CD4-positive, alpha-beta T cell (primary cell): ENCODE measurements at regions not wholly inside any gene's neighbourhood (a gene's known extent, or its start where the extent isn't known, plus 50 kb on each side); places are given as distances from the start of the nearest gene placed in this dataset.

Experiments
- ATAC-seq: fragments of 200-7000 bp; cut with Tn5 transposase; one replicate; pipeline ENCODE4 v1.10.0; 2022; ENCODE audit warnings: mild to moderate bottlenecking; ENCODE audit not compliant: poor library complexity
- CTCF ChIA-PET: fragments of 350-600 bp; sonication (Branson Sonifier 250); formaldehyde crosslinking; loops from one replicate; lab custom pipeline; 2021; ENCODE audit warnings: antibody characterized with exemption, inconsistent platforms; lab: Charles Lee
- POLR2A ChIA-PET: fragments of 350-600 bp; sonication (Branson Sonifier 250); formaldehyde crosslinking; loops from one replicate; lab custom pipeline; 2021; ENCODE audit warnings: antibody characterized with exemption, inconsistent platforms; lab: Charles Lee
- DNase-seq, 14 experiments: peaks; one replicate each; pipeline ENCODE4 v3.0.0-alpha.2; 2013 to 2020; ENCODE audit warnings: mixed read lengths in 2 of 14
- H3K27ac ChIP-seq, 2 donors: one replicate each; pipeline versions ENCODE4 v1.5.1 to v1.7.0; 2013; ENCODE audit warnings: low read length in 2 of 2, low read depth in 1 of 2, mild to moderate bottlenecking in 1 of 2
- H3K27me3 ChIP-seq, 2 experiments: 1 replicate in 1 of 2; 2 replicates in 1 of 2; pipeline versions ENCODE4 v1.6.1 to v1.7.0; 2013; ENCODE audit warnings: low read length in 2 of 2, control low read depth in 1 of 2, mild to moderate bottlenecking in 1 of 2, moderate library complexity in 1 of 2; ENCODE audit not compliant: insufficient read depth in 2 of 2, control insufficient read depth in 1 of 2
- H3K36me3 ChIP-seq: one replicate; pipeline ENCODE4 v1.6.1; 2013; ENCODE audit warnings: low read length, control low read depth; ENCODE audit not compliant: insufficient read depth
- H3K4me1 ChIP-seq: one replicate; pipeline ENCODE4 v1.6.1; 2013; ENCODE audit warnings: low read length, control low read depth; ENCODE audit not compliant: insufficient read depth
- H3K4me3 ChIP-seq: one replicate; pipeline ENCODE4 v1.5.1; 2013; ENCODE audit warnings: mild to moderate bottlenecking, low read length, moderate library complexity
- H3K9me3 ChIP-seq, 2 experiments: 1 replicate in 1 of 2; 2 replicates in 1 of 2; pipeline versions ENCODE4 v1.6.1 to v1.7.0; 2013; ENCODE audit warnings: low read length in 2 of 2, mild to moderate bottlenecking in 2 of 2, control low read depth in 1 of 2, moderate library complexity in 1 of 2; ENCODE audit not compliant: control insufficient read depth in 1 of 2, insufficient read depth in 1 of 2
- H3K27ac Mint-ChIP-seq: one replicate; pipeline ENCODE4 v1.8.0; 2020; ENCODE audit warnings: mixed read lengths
- H3K27me3 Mint-ChIP-seq: one replicate; pipeline ENCODE4 v1.8.0; 2021; ENCODE audit warnings: mixed read lengths
- H3K36me3 Mint-ChIP-seq: one replicate; pipeline ENCODE4 v1.8.0; 2021; ENCODE audit warnings: low read depth, mixed read lengths
- H3K4me1 Mint-ChIP-seq: one replicate; pipeline ENCODE4 v1.8.0; 2021; ENCODE audit warnings: low read depth, mixed read lengths
- H3K4me3 Mint-ChIP-seq: one replicate; pipeline ENCODE4 v1.8.0; 2020; ENCODE audit warnings: mild to moderate bottlenecking, mixed read lengths
- H3K9me3 Mint-ChIP-seq: one replicate; pipeline ENCODE4 v1.8.0; 2020; ENCODE audit warnings: mixed read lengths
- intact Hi-C, 2 experiments: fragments of 100-400 bp; cut with DNase I in 1 of 2; cut with micrococcal nuclease in 1 of 2; formaldehyde crosslinking; loops; one replicate each; pipeline versions ENCODE4 v1.15.1 to v1.9.0; 2023 to 2025; cut with DNase I, micrococcal nuclease
- TF ChIP-seq, protein P1 (sequence below): fragments of 200-600 bp; IDR thresholded peaks from one replicate; pipeline ENCODE4 v1.8.0; 2022; ENCODE audit warnings: antibody characterized with exemption, mild to moderate bottlenecking

DNA sequence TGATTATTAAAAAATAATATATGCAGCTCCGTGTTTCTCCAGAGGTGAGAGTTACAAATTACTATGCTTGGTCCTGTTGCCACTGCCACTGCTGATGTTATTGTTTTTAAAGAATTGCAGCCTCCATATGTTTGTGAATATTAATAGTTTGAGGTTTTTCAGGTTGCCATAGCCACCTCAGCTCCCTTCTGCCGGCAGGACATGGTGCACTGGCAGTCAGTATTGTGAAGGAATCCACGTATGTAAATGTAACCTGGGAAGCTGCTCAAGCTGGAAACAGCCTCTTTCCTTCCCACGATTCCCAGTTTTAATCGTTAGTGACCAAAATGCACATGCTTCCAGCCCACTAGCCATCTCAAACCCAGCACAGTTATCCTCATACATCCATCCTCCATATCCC lies 184.4 kb upstream of the CCNG1 start:
- ChIA-PET CTCF (no interaction called here), POLR2A (no interaction called here)
- Mint-ChIP-seq H3K27me3 (no peaks in the 10 kb centered on the region), H3K27ac (no peak overlapping the region), H3K4me1 (no peaks in the 10 kb centered on the region), H3K36me3 (no peaks in the 10 kb centered on the region), H3K9me3 (no peaks in the 10 kb centered on the region), H3K4me3 (no peak overlapping the region)
- H3K36me3 ChIP-seq: no peaks in the 10 kb centered on the region
- no peaks in the 10 kb centered on the region for H3K9me3 ChIP-seq
- DNase-seq: no peak
- TF ChIP-seq, protein P1, sequence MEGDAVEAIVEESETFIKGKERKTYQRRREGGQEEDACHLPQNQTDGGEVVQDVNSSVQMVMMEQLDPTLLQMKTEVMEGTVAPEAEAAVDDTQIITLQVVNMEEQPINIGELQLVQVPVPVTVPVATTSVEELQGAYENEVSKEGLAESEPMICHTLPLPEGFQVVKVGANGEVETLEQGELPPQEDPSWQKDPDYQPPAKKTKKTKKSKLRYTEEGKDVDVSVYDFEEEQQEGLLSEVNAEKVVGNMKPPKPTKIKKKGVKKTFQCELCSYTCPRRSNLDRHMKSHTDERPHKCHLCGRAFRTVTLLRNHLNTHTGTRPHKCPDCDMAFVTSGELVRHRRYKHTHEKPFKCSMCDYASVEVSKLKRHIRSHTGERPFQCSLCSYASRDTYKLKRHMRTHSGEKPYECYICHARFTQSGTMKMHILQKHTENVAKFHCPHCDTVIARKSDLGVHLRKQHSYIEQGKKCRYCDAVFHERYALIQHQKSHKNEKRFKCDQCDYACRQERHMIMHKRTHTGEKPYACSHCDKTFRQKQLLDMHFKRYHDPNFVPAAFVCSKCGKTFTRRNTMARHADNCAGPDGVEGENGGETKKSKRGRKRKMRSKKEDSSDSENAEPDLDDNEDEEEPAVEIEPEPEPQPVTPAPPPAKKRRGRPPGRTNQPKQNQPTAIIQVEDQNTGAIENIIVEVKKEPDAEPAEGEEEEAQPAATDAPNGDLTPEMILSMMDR: no peak
- no peak overlapping the region for H3K27ac ChIP-seq
- intact Hi-C loops: no loop called here
- H3K27me3 ChIP-seq: no peaks in the 10 kb centered on the region
- H3K4me3 ChIP-seq: no peak overlapping the region
- ATAC-seq: no peak
- H3K4me1 ChIP-seq: no peaks in the 10 kb centered on the region

DNA sequence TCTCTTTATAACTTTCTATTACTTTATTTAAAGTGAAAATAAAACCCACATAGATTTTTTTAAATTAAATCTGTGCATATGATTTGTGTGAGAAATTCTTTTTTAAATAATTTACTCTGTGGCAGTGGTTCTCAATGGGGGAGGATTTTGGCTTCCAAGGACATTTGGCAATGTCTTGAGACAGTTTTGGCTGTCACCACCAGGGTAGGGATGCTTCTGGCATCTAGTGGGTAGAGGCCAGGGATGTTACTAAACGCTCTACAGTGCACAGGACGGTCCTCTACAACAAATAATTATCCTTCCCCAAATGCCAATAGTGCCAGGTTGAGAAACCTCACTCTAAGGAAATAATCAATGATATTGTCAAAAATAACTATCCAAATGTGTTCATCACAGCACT lies 177.9 kb upstream of the CCNG1 start:
- H3K27ac ChIP-seq: no peak overlapping the region
- TF ChIP-seq, protein P1: no peak
- H3K27me3 ChIP-seq: no peaks in the 10 kb centered on the region
- CTCF ChIA-PET: no interaction called here
- H3K4me1 ChIP-seq: no peaks in the 10 kb centered on the region
- H3K36me3 Mint-ChIP-seq: no peaks in the 10 kb centered on the region
- no peaks in the 10 kb centered on the region for H3K36me3 ChIP-seq
- no peak overlapping the region for H3K27ac Mint-ChIP-seq
- no peak overlapping the region for H3K4me3 Mint-ChIP-seq
- no peak overlapping the region for H3K4me3 ChIP-seq
- no peaks in the 10 kb centered on the region for H3K4me1 Mint-ChIP-seq
- intact Hi-C loops: no loop called here
- ATAC-seq: no peak
- H3K9me3 Mint-ChIP-seq: peaks cover 7% of the 10 kb centered on the region
- no peak for DNase-seq
- POLR2A ChIA-PET: no interaction called here
- no peaks in the 10 kb centered on the region for H3K9me3 ChIP-seq
- no peaks in the 10 kb centered on the region for H3K27me3 Mint-ChIP-seq

DNA sequence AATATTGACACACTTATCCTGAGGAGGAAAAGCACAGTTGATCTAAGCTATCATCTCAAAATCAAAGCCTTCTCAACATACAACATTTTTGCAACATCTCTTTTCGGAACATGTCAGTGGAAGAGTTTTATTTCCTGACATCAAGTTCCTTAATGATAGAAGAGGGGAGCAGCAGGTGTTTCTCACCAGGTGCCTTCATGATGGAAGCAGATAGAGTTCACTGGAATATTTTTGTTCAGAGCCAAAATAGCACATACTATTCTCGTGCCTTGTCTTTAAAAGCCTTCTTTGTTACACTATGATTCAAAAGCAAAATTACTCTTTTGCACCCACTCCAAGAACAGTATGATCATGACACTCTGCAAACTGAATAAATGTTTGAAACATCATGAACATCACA lies 176.9 kb upstream of the CCNG1 start:
- Histone ChIP-seq H3K4me3 (no peak overlapping the region), H3K9me3 (no peaks in the 10 kb centered on the region), H3K27ac (no peak overlapping the region), H3K27me3 (no peaks in the 10 kb centered on the region), H3K36me3 (no peaks in the 10 kb centered on the region), H3K4me1 (no peaks in the 10 kb centered on the region)
- no peaks in the 10 kb centered on the region for H3K4me1 Mint-ChIP-seq
- POLR2A ChIA-PET: no interaction called here
- ATAC-seq (no peak), DNase-seq (no peak)
- no peaks in the 10 kb centered on the region for H3K27me3 Mint-ChIP-seq
- no peaks in the 10 kb centered on the region for H3K36me3 Mint-ChIP-seq
- no peak overlapping the region for H3K27ac Mint-ChIP-seq
- intact Hi-C loops: no loop called here
- H3K4me3 Mint-ChIP-seq: no peak overlapping the region
- TF ChIP-seq, protein P1: no peak
- CTCF ChIA-PET: no interaction called here
- peaks cover 7% of the 10 kb centered on the region for H3K9me3 Mint-ChIP-seq
